ENCODE measurements at regions not wholly inside any gene's neighbourhood (a gene's known extent, or its start where the extent isn't known, plus 50 kb on each side); places are given as distances from the start of the nearest gene placed in this dataset.
"Not testable (repeated sequence)": the region's sequence is repeated elsewhere in the genome, so short reads cannot be mapped to it uniquely, and the experiment has no call there.

DNA sequence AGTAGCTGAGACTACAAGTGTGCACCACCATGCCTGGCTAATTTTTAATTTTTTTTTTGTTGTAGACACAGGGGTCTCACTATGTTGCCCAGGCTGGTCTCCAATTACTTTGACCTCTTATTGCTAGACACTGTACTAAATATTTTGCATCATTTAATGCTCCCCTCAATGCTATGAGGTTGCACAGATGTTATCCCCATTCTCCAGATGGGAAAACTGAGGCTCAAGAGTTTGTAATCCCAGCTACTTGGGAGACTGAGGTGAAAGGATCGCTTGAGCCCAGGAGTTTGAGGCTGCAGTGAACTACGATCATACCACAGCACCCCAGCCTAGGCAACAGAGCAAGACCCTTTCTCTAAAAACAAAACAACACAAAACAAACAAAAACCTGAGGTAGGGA lies 443.3 kb upstream of the C16orf82 start:
- H3K27ac Mint-ChIP-seq (ENCODE audit: low read depth): no peak overlapping the region
- no peak for ATAC-seq (replicated peaks; ENCODE audit: extremely low read depth, poor library complexity, severe bottlenecking)
- no peaks in the 10 kb centered on the region for H3K36me3 Mint-ChIP-seq (ENCODE audit: insufficient read depth)
- H3K4me1 Mint-ChIP-seq: no peaks in the 10 kb centered on the region
- H3K27me3 Mint-ChIP-seq: peaks cover 26% of the 10 kb centered on the region
- peaks cover 4% of the 10 kb centered on the region for H3K9me3 Mint-ChIP-seq
- H3K4me3 Mint-ChIP-seq: no peak overlapping the region
- DNase-seq (ENCODE audit: low spot score in 2 of 2): no peak

DNA sequence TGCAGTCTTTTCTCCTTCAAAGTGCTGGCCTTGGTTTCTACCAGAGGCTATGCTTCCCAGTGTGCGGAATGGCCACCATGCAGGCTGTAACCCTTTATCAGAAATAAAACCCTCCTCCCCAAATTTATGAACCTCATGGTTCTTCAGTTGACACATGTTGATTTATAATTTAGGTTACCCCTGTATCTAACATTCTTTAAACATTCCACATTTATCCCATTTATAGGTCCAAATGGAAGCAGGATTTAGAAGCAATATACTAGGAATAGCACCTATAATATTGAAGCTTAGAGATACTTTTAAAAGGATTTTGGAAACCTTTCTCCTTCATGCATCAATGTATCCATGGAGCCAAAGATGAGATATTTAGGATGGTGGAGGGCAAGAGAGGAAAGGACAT lies 438.8 kb upstream of the C16orf82 start:
- DNase-seq (ENCODE audit: low spot score in 2 of 2): no peak
- Mint-ChIP-seq H3K36me3 (ENCODE audit: insufficient read depth) (no peaks in the 10 kb centered on the region), H3K4me1 (no peaks in the 10 kb centered on the region), H3K9me3 (peaks cover 23% of the 10 kb centered on the region), H3K4me3 (no peak overlapping the region), H3K27ac (ENCODE audit: low read depth) (no peak overlapping the region), H3K27me3 (peaks cover 26% of the 10 kb centered on the region)
- ATAC-seq (replicated peaks; ENCODE audit: extremely low read depth, poor library complexity, severe bottlenecking): no peak

DNA sequence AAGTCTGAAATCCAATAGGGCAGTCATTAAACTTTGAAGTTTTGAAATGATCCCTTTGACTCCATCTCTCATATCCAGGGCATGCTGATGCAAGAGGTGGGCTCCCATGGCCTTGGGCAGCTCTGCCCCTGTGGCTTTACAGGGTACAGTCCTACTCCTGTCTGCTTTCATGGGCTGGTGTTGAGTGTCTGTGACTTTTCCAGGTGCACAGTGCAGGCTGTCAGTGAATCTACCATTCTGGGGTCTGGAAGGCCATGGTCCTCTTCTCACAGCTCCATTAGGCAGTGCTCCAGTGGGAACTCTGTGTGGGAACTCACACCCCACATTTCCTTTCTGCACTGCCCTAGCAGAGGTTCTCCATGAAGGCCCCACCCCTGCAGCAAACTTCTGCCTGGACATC lies 435.4 kb upstream of the C16orf82 start:
- not testable (repeated sequence) for DNase-seq (ENCODE audit: low spot score in 2 of 2); H3K36me3 Mint-ChIP-seq (ENCODE audit: insufficient read depth)

GRCh38 chr16:26642047-26642664 lies 424.6 kb upstream of the C16orf82 start:
- peaks cover 7% of the 10 kb centered on the region for H3K4me1 Mint-ChIP-seq
- no peak for DNase-seq (ENCODE audit: low spot score in 2 of 2)
- ATAC-seq (replicated peaks; ENCODE audit: extremely low read depth, poor library complexity, severe bottlenecking): no peak
- no peaks in the 10 kb centered on the region for H3K9me3 Mint-ChIP-seq
- no peak overlapping the region for H3K4me3 Mint-ChIP-seq
- peaks cover 9% of the 10 kb centered on the region for H3K27me3 Mint-ChIP-seq
- H3K27ac Mint-ChIP-seq (ENCODE audit: low read depth): no peak overlapping the region
- peaks cover 1% of the 10 kb centered on the region for H3K36me3 Mint-ChIP-seq (ENCODE audit: insufficient read depth)

More for the DNA sequence above, 435.4 kb upstream of the C16orf82 start:
- Mint-ChIP-seq H3K9me3 (peaks cover 39% of the 10 kb centered on the region), H3K27me3 (peaks cover 22% of the 10 kb centered on the region)
- H3K4me3 Mint-ChIP-seq; ATAC-seq (replicated peaks; ENCODE audit: extremely low read depth, poor library complexity, severe bottlenecking); H3K4me1 Mint-ChIP-seq; H3K27ac Mint-ChIP-seq (ENCODE audit: low read depth): not testable (repeated sequence)

DNA sequence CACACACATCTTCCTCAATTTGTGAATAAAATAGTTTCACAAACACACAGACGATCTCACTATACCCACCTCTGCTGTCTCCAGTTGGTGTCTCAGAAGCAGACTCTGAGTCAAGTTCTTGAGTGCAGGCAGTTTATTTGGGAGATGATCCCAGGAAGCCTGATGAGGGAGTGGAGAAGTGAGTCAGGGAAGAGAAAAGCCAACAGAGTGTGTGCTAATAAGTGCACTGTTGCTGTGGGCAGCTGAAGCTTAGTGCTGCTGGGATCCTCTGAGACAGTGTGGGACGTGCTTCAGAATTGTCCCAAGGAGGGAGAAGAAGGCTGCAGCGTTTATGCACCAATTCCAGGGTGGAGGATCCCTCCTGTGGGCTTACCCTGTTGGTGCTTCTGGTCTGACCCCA lies 423.2 kb upstream of the C16orf82 start:
- Mint-ChIP-seq H3K36me3 (ENCODE audit: insufficient read depth) (peaks cover 1% of the 10 kb centered on the region), H3K4me1 (peaks cover 7% of the 10 kb centered on the region), H3K27me3 (peaks cover 17% of the 10 kb centered on the region), H3K27ac (ENCODE audit: low read depth) (no peak overlapping the region), H3K9me3 (no peaks in the 10 kb centered on the region), H3K4me3 (no peak overlapping the region)
- DNase-seq (ENCODE audit: low spot score in 2 of 2) (no peak), ATAC-seq (replicated peaks; ENCODE audit: extremely low read depth, poor library complexity, severe bottlenecking) (no peak)

- Mint-ChIP-seq H3K4me3 (no peak overlapping the region), H3K27me3 (peaks cover 15% of the 10 kb centered on the region), H3K27ac (ENCODE audit: low read depth) (peak overlapping the region; percentile 63), H3K9me3 (no peaks in the 10 kb centered on the region), H3K36me3 (ENCODE audit: insufficient read depth) (peaks cover 1% of the 10 kb centered on the region), H3K4me1 (peaks cover 7% of the 10 kb centered on the region)
- DNase-seq (ENCODE audit: low spot score in 2 of 2): no peak
- peak; percentile 36 for ATAC-seq (replicated peaks; ENCODE audit: extremely low read depth, poor library complexity, severe bottlenecking)
Measured at GRCh38 chr16:26644912-26645543, 421.7 kb upstream of the C16orf82 start.

- no peak overlapping the region for H3K4me3 Mint-ChIP-seq
- peaks cover 9% of the 10 kb centered on the region for H3K27me3 Mint-ChIP-seq
- peak in 1 of 2 donors; percentile 11 for DNase-seq (ENCODE audit: low spot score in 2 of 2)
- no peak for ATAC-seq (replicated peaks; ENCODE audit: extremely low read depth, poor library complexity, severe bottlenecking)
- H3K9me3 Mint-ChIP-seq: no peaks in the 10 kb centered on the region
- H3K4me1 Mint-ChIP-seq: peaks cover 7% of the 10 kb centered on the region
- H3K36me3 Mint-ChIP-seq (ENCODE audit: insufficient read depth): peaks cover 1% of the 10 kb centered on the region
- H3K27ac Mint-ChIP-seq (ENCODE audit: low read depth): peak overlapping the region; percentile 63
Measured at GRCh38 chr16:26645614-26646013, 421.1 kb upstream of the C16orf82 start.

GRCh38 chr16:26647870-26648269 lies 418.9 kb upstream of the C16orf82 start:
- H3K27ac Mint-ChIP-seq (ENCODE audit: low read depth): no peak overlapping the region
- peaks cover 7% of the 10 kb centered on the region for H3K4me1 Mint-ChIP-seq
- no peak for ATAC-seq (replicated peaks; ENCODE audit: extremely low read depth, poor library complexity, severe bottlenecking)
- DNase-seq (ENCODE audit: low spot score in 2 of 2): no peak
- no peak overlapping the region for H3K4me3 Mint-ChIP-seq
- no peaks in the 10 kb centered on the region for H3K36me3 Mint-ChIP-seq (ENCODE audit: insufficient read depth)
- no peaks in the 10 kb centered on the region for H3K9me3 Mint-ChIP-seq
- peaks cover 7% of the 10 kb centered on the region for H3K27me3 Mint-ChIP-seq

DNA sequence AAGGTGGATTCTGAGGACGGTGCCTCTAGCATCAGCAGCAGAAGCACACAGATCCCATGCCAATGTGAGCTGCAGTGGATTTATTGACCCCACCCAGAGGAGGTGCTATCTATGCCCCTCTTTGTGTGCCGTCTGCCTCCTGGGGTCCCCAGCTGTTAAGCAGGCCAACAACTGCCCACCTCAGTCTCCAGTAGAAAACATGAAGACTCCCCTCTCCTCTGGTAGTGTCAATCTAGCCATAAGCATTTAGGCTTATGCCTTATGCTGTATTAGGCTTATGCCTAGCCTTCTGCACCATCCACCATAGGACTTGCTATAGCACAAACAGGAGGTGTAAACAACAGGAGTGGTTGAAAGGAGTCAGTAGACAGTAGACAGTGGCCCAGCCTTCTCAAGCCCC lies 417.9 kb upstream of the C16orf82 start:
- Mint-ChIP-seq H3K27me3 (peaks cover 7% of the 10 kb centered on the region), H3K9me3 (no peaks in the 10 kb centered on the region), H3K27ac (ENCODE audit: low read depth) (no peak overlapping the region), H3K4me1 (peaks cover 7% of the 10 kb centered on the region), H3K36me3 (ENCODE audit: insufficient read depth) (no peaks in the 10 kb centered on the region), H3K4me3 (no peak overlapping the region)
- DNase-seq (ENCODE audit: low spot score in 2 of 2): no peak
- ATAC-seq (replicated peaks; ENCODE audit: extremely low read depth, poor library complexity, severe bottlenecking): no peak

DNA sequence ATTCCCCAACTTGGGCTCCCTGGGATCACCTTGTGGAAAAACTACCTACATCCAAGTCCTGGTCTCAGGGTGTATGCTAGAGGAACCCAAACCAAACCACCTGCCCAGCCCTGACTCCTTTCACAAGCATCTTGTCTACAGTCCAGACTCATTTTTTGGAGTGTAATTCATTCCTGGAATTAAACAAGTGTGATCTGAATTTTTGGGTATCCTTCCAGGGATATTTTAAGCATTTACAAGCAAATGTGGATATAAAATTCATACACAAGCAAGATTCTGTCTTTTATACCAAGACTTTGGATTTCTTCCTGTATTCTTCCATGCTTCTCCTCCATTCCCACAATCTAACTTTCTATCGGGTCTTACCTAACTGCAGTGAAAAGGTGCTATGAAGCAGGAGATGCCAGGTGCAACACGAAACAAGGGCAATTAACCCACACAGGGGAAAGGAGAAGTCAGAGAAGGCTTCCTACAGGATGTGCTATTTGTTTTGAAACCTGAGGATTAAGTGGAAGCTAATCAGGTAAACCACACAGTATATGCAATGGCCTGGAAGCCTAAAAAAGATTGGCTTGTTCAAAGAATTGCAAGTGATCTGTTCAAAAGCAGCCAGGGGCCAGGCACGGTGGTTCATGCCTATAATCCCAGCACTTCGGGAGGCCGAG lies 417.2 kb upstream of the C16orf82 start:
- no peak overlapping the region for H3K27ac Mint-ChIP-seq (ENCODE audit: low read depth)

GRCh38 chr16:26651464-26651863 lies 415.3 kb upstream of the C16orf82 start:
- Mint-ChIP-seq H3K27me3 (peaks cover 19% of the 10 kb centered on the region), H3K4me3 (no peak overlapping the region), H3K4me1 (no peaks in the 10 kb centered on the region), H3K36me3 (ENCODE audit: insufficient read depth) (no peaks in the 10 kb centered on the region), H3K27ac (ENCODE audit: low read depth) (no peak overlapping the region), H3K9me3 (no peaks in the 10 kb centered on the region)
- ATAC-seq (replicated peaks; ENCODE audit: extremely low read depth, poor library complexity, severe bottlenecking) (no peak), DNase-seq (ENCODE audit: low spot score in 2 of 2) (no peak)

More for the DNA sequence above, 417.2 kb upstream of the C16orf82 start:
- no peaks in the 10 kb centered on the region for H3K36me3 Mint-ChIP-seq (ENCODE audit: insufficient read depth)
- no peak overlapping the region for H3K4me3 Mint-ChIP-seq
- ATAC-seq (replicated peaks; ENCODE audit: extremely low read depth, poor library complexity, severe bottlenecking): no peak
- no peak for DNase-seq (ENCODE audit: low spot score in 2 of 2)
- H3K27me3 Mint-ChIP-seq: peaks cover 7% of the 10 kb centered on the region
- H3K4me1 Mint-ChIP-seq: peaks cover 7% of the 10 kb centered on the region
- no peaks in the 10 kb centered on the region for H3K9me3 Mint-ChIP-seq

DNA sequence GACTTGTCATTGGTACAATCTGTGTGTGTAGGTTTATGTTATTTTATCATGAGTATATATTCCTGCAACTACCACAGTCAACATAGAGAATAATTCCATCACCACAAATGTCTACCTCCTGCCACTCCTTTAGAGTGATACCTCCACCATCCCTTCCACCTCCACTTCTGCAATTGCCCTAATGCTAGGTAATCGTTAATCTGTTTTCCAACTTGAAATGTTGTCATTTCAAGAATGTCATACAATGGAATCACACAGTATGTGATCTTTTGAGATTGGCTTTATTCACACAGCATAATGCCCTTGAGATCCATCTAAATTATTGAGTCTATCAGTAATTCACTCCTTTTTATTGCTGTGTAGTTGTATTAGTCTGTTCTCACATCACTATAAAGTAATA lies 414.8 kb upstream of the C16orf82 start:
- no peak overlapping the region for H3K4me3 Mint-ChIP-seq
- ATAC-seq (replicated peaks; ENCODE audit: extremely low read depth, poor library complexity, severe bottlenecking) (no peak), DNase-seq (ENCODE audit: low spot score in 2 of 2) (no peak)
- no peaks in the 10 kb centered on the region for H3K9me3 Mint-ChIP-seq
- no peaks in the 10 kb centered on the region for H3K4me1 Mint-ChIP-seq
- no peaks in the 10 kb centered on the region for H3K36me3 Mint-ChIP-seq (ENCODE audit: insufficient read depth)
- peaks cover 24% of the 10 kb centered on the region for H3K27me3 Mint-ChIP-seq
- no peak overlapping the region for H3K27ac Mint-ChIP-seq (ENCODE audit: low read depth)

GRCh38 chr16:26658486-26658885 lies 408.2 kb upstream of the C16orf82 start:
- no peaks in the 10 kb centered on the region for H3K9me3 Mint-ChIP-seq
- peaks cover 23% of the 10 kb centered on the region for H3K27me3 Mint-ChIP-seq
- H3K4me3 Mint-ChIP-seq: no peak overlapping the region
- no peak for DNase-seq (ENCODE audit: low spot score in 2 of 2)
- no peak for ATAC-seq (replicated peaks; ENCODE audit: extremely low read depth, poor library complexity, severe bottlenecking)
- no peaks in the 10 kb centered on the region for H3K4me1 Mint-ChIP-seq
- no peaks in the 10 kb centered on the region for H3K36me3 Mint-ChIP-seq (ENCODE audit: insufficient read depth)
- no peak overlapping the region for H3K27ac Mint-ChIP-seq (ENCODE audit: low read depth)

Data from central memory CD8-positive, alpha-beta T cell (primary cell).